NB4 (cell line): ENCODE measurements at regions not wholly inside any gene's neighbourhood (a gene's known extent, or its start where the extent isn't known, plus 50 kb on each side); places are given as distances from the start of the nearest gene placed in this dataset.

Experiments
- CTCF ChIP-seq: IDR thresholded peaks from one replicate; pipeline ENCODE4 v1.5.1; 2012; ENCODE audit warnings: low read depth, low read length
- MAX ChIP-seq: IDR thresholded peaks from 2 replicates; pipeline ENCODE4 v1.6.1; 2011; ENCODE audit warnings: low read depth, low read length
- MYC ChIP-seq: IDR thresholded peaks from 2 replicates; pipeline ENCODE4 v1.6.1; 2011; ENCODE audit warnings: low read depth, low read length

- TF ChIP-seq CTCF = no peak
- TF ChIP-seq MAX = no peak
- no peak for TF ChIP-seq MYC
Measured at GRCh38 chr18:14014456-14014855, 99.1 kb upstream of the MC2R start.
